Upper lobe of left lung (tissue), 6 donors: ENCODE measurements at regions not wholly inside any gene's neighbourhood (a gene's known extent, or its start where the extent isn't known, plus 50 kb on each side); places are given as distances from the start of the nearest gene placed in this dataset.

Source experiments
- ATAC-seq, 2 donors: fragments of 200-7000 bp; cut with Tn5 transposase; one replicate each; pipeline ENCODE4 v1.9.1; 2022; ENCODE audit warnings: mild to moderate bottlenecking in 2 of 2, moderate library complexity in 2 of 2; ENCODE audit not compliant: low FRiP score in 2 of 2
- DNase-seq, 2 donors: peaks; one replicate each; pipeline ENCODE4 v3.0.0-alpha.2; 2019 to 2020
- H3K27ac ChIP-seq, 4 donors: fragments of 200-600 bp; sonication (generic); one replicate each; pipeline ENCODE4 v1.5.1; 2016 to 2019
- H3K27me3 ChIP-seq, 4 donors: fragments of 200-600 bp; sonication (generic); one replicate each; pipeline ENCODE4 v1.5.1; 2017 to 2019
- H3K36me3 ChIP-seq, 4 donors: fragments of 200-600 bp; sonication (generic); one replicate each; pipeline ENCODE4 v1.5.1; 2016 to 2019
- H3K4me1 ChIP-seq, 4 donors: fragments of 200-600 bp; sonication (generic); one replicate each; pipeline ENCODE4 v1.5.1; 2018 to 2019
- H3K4me3 ChIP-seq, 4 donors: fragments of 200-600 bp; sonication (generic); one replicate each; pipeline ENCODE4 v1.5.1; 2017 to 2019; ENCODE audit warnings: mild to moderate bottlenecking in 2 of 4, moderate library complexity in 1 of 4
- H3K9me3 ChIP-seq, 4 donors: fragments of 200-600 bp; sonication (generic); one replicate each; pipeline ENCODE4 v1.5.1; 2018 to 2019
- CTCF ChIP-seq, 6 experiments: fragments of 450-650 bp in 4 of 6; fragments of 200-600 bp in 2 of 6; sonication (generic) in 2 of 6; IDR thresholded peaks; one replicate each; pipeline ENCODE4 v1.5.1; 2016 to 2019; ENCODE audit warnings: antibody characterized with exemption in 6 of 6
- EP300 ChIP-seq, 4 donors: sonication (generic); formaldehyde crosslinking; IDR thresholded peaks; one replicate each; pipeline ENCODE4 v1.5.1; 2017; ENCODE audit warnings: antibody characterized with exemption in 4 of 4, control low read depth in 2 of 4
- POLR2A ChIP-seq, 4 donors: fragments of 450-650 bp; IDR thresholded peaks; one replicate each; pipeline ENCODE4 v1.5.1; 2016 to 2017; ENCODE audit warnings: antibody characterized with exemption in 4 of 4, mild to moderate bottlenecking in 2 of 4
- POLR2AphosphoS5 ChIP-seq, 2 donors: sonication (generic); formaldehyde crosslinking; IDR thresholded peaks; one replicate each; pipeline ENCODE4 v1.5.1; 2017; ENCODE audit warnings: antibody characterized with exemption in 2 of 2
- WGBS, 2 donors: methylation state at CpG; one replicate each; pipeline ENCODE4 v1.1.5; 2017 to 2018; 5-methylcytosine and 5-hydroxymethylcytosine counted together
- donor health status: DM: no; HTN: no; CAD: no; lungs with moderate emphysema.
- donor health status: DM: no; HTN: yes; CAD: no; lungs with severe emphysema.

GRCh38 chr5:101932599-101932998, 363.5 kb downstream of the SLCO4C1 start:
- no peak overlapping the region for H3K27ac ChIP-seq
- H3K4me3 ChIP-seq, result no peak overlapping the region
- no peak for ATAC-seq
- no peaks in the 10 kb centered on the region for H3K27me3 ChIP-seq
- WGBS, 2 donors, result 66 to 71% methylated on average over 3 of the region's 3 CpGs
- H3K4me1 ChIP-seq, result no peaks in the 10 kb centered on the region
- no peak for TF ChIP-seq CTCF (IDR thresholded peaks at IDR 0.05)
- TF ChIP-seq POLR2AphosphoS5 (IDR thresholded peaks at IDR 0.05), result no peak
- no peak for TF ChIP-seq POLR2A (IDR thresholded peaks at IDR 0.05)
- TF ChIP-seq EP300 (IDR thresholded peaks at IDR 0.05), result no peak
- no peaks in the 10 kb centered on the region for H3K36me3 ChIP-seq
- no peak for DNase-seq
- no peaks in the 10 kb centered on the region for H3K9me3 ChIP-seq

- H3K9me3 ChIP-seq, result no peaks in the 10 kb centered on the region
- DNase-seq (no peak), ATAC-seq (no peak)
- no peak for TF ChIP-seq EP300 (IDR thresholded peaks at IDR 0.05)
- TF ChIP-seq POLR2A (IDR thresholded peaks at IDR 0.05), result no peak
- TF ChIP-seq POLR2AphosphoS5 (IDR thresholded peaks at IDR 0.05), result no peak
- TF ChIP-seq CTCF (IDR thresholded peaks at IDR 0.05), result no peak
- no peaks in the 10 kb centered on the region for H3K36me3 ChIP-seq
- no peaks in the 10 kb centered on the region for H3K27me3 ChIP-seq
- H3K27ac ChIP-seq, result no peak overlapping the region
- H3K4me3 ChIP-seq, result no peak overlapping the region
- no peaks in the 10 kb centered on the region for H3K4me1 ChIP-seq
Observed at GRCh38 chr5:101929628-101930027, 366.5 kb downstream of the SLCO4C1 start.

- no peak overlapping the region for H3K27ac ChIP-seq
- 51 to 56% methylated on average over 2 of the region's 2 CpGs for WGBS, 2 donors
- H3K4me1 ChIP-seq, result no peaks in the 10 kb centered on the region
- H3K27me3 ChIP-seq, result no peaks in the 10 kb centered on the region
- no peak for DNase-seq
- no peaks in the 10 kb centered on the region for H3K9me3 ChIP-seq
- no peak overlapping the region for H3K4me3 ChIP-seq
- ATAC-seq, result no peak
- no peak for TF ChIP-seq CTCF (IDR thresholded peaks at IDR 0.05)
- TF ChIP-seq POLR2AphosphoS5 (IDR thresholded peaks at IDR 0.05), result no peak
- no peak for TF ChIP-seq POLR2A (IDR thresholded peaks at IDR 0.05)
- no peak for TF ChIP-seq EP300 (IDR thresholded peaks at IDR 0.05)
- H3K36me3 ChIP-seq, result no peaks in the 10 kb centered on the region
Observed at GRCh38 chr5:101917166-101917565, 378.9 kb downstream of the SLCO4C1 start.

GRCh38 chr5:101915554-101915953, 380.5 kb downstream of the SLCO4C1 start:
- no peak for TF ChIP-seq POLR2AphosphoS5 (IDR thresholded peaks at IDR 0.05)
- TF ChIP-seq EP300 (IDR thresholded peaks at IDR 0.05), result no peak
- no peak for TF ChIP-seq CTCF (IDR thresholded peaks at IDR 0.05)
- TF ChIP-seq POLR2A (IDR thresholded peaks at IDR 0.05), result no peak
- H3K9me3 ChIP-seq, result no peaks in the 10 kb centered on the region
- no peaks in the 10 kb centered on the region for H3K27me3 ChIP-seq
- no peak for ATAC-seq
- no peak overlapping the region for H3K4me3 ChIP-seq
- no peaks in the 10 kb centered on the region for H3K4me1 ChIP-seq
- no peaks in the 10 kb centered on the region for H3K36me3 ChIP-seq
- WGBS, 2 donors, result 80% methylated on average over 7 of the region's 7 CpGs
- DNase-seq, result no peak
- H3K27ac ChIP-seq, result no peak overlapping the region

- Histone ChIP-seq H3K27me3 (no peaks in the 10 kb centered on the region), H3K36me3 (no peaks in the 10 kb centered on the region), H3K9me3 (no peaks in the 10 kb centered on the region), H3K4me3 (no peak overlapping the region), H3K27ac (no peak overlapping the region), H3K4me1 (no peaks in the 10 kb centered on the region)
- TF ChIP-seq EP300 (IDR thresholded peaks at IDR 0.05), result no peak
- no peak for TF ChIP-seq POLR2A (IDR thresholded peaks at IDR 0.05)
- no peak for TF ChIP-seq CTCF (IDR thresholded peaks at IDR 0.05)
- TF ChIP-seq POLR2AphosphoS5 (IDR thresholded peaks at IDR 0.05), result no peak
- DNase-seq, result no peak
- no peak for ATAC-seq
- 53 to 57% methylated on average over 1 of the region's 1 CpG for WGBS, 2 donors
Observed at GRCh38 chr5:101904736-101905135, 391.3 kb downstream of the SLCO4C1 start.
